SK-N-SH (cell line): ENCODE measurements at regions not wholly inside any gene's neighbourhood (a gene's known extent, or its start where the extent isn't known, plus 50 kb on each side); places are given as distances from the start of the nearest gene placed in this dataset.

Source experiments
- CTCF ChIA-PET: fragments of 300-600, 350-600 bp; formaldehyde crosslinking; extraction: SDS; loops from one replicate; lab custom pipeline; 2021; lab: Yijun Ruan, JAX
- POLR2A ChIA-PET: fragments of 350-600 bp; sonication (Branson Sonifier 250); formaldehyde crosslinking; extraction: SDS; loops from one replicate; lab custom pipeline; 2020; ENCODE audit warnings: antibody characterized with exemption, inconsistent platforms; lab: Yijun Ruan, JAX
- DNase-seq: peaks from one replicate; pipeline ENCODE4 v3.0.0; 2012
- H2AFZ ChIP-seq: fragments of 200-600 bp; sonication (generic); 2 replicates; pipeline ENCODE4 v1.8.1; 2016; ENCODE audit warnings: antibody characterized with exemption, mild to moderate bottlenecking, low read depth
- H3F3A ChIP-seq: fragments of 200-600 bp; sonication (generic); replicated peaks from 2 replicates; pipeline ENCODE3; 2016; ENCODE audit warnings: antibody characterized with exemption, mild to moderate bottlenecking; ENCODE audit not compliant: insufficient read depth
- H3K27ac ChIP-seq, 2 experiments: fragments of 200-500 bp in 1 of 2; fragments of 200-600 bp in 1 of 2; sonication (Bioruptor generic) in 1 of 2; sonication (generic), shearing (Covaris generic) in 1 of 2; 2 replicates each; pipeline versions ENCODE4 v1.5.1 to v1.6.1; 2014 to 2016; ENCODE audit warnings: low read depth in 2 of 2, inconsistent platforms in 1 of 2, low read length in 1 of 2, mild to moderate bottlenecking in 1 of 2, mixed read lengths in 1 of 2
- H3K27me3 ChIP-seq: fragments of 200-600 bp; sonication (generic), shearing (Covaris generic); 2 replicates; pipeline ENCODE4 v1.6.1; 2016; ENCODE audit warnings: mixed run types; ENCODE audit not compliant: insufficient read depth
- H3K36me3 ChIP-seq, 2 experiments: fragments of 200-500 bp in 1 of 2; fragments of 200-600 bp in 1 of 2; sonication (Bioruptor generic) in 1 of 2; sonication (generic) in 1 of 2; replicated peaks in 1 of 2; 2 replicates each; pipeline versions ENCODE3 to v1.5.1; 2014 to 2016; ENCODE audit warnings: low read length in 1 of 2, mild to moderate bottlenecking in 1 of 2; ENCODE audit not compliant: insufficient read depth in 2 of 2, control insufficient read depth in 1 of 2
- H3K4me1 ChIP-seq, 2 experiments: fragments of 200-500 bp in 1 of 2; fragments of 200-600 bp in 1 of 2; sonication (Bioruptor generic) in 1 of 2; sonication (generic), shearing (Covaris generic) in 1 of 2; 2 replicates each; pipeline versions ENCODE4 v1.5.1 to v1.6.1; 2014 to 2016; ENCODE audit warnings: low read depth in 1 of 2, low read length in 1 of 2, mixed run types in 1 of 2; ENCODE audit not compliant: insufficient read depth in 2 of 2, control insufficient read depth in 1 of 2
- H3K4me2 ChIP-seq: fragments of 200-600 bp; sonication (generic), shearing (Covaris generic); 2 replicates; pipeline ENCODE4 v1.6.1; 2017; ENCODE audit warnings: mixed run types
- H3K4me3 ChIP-seq, 2 experiments: fragments of 200-500 bp in 1 of 2; fragments of 200-600 bp in 1 of 2; sonication (Bioruptor generic) in 1 of 2; sonication (generic), shearing (Covaris generic) in 1 of 2; 2 replicates each; pipeline versions ENCODE4 v1.5.1 to v1.8.1; 2014 to 2016; ENCODE audit warnings: low read depth in 2 of 2, inconsistent platforms in 1 of 2, low read length in 1 of 2, mild to moderate bottlenecking in 1 of 2, mixed read lengths in 1 of 2, moderate library complexity in 1 of 2
- H3K79me2 ChIP-seq: fragments of 200-600 bp; sonication (generic); 2 replicates; pipeline ENCODE4 v1.8.1; 2017; ENCODE audit warnings: mild to moderate bottlenecking; ENCODE audit not compliant: insufficient read depth
- H3K9ac ChIP-seq: fragments of 200-600 bp; sonication (generic); 2 replicates; pipeline ENCODE4 v1.6.1; 2017; ENCODE audit warnings: mixed run types
- H3K9me2 ChIP-seq: fragments of 200-600 bp; sonication (generic); 2 replicates; pipeline ENCODE4 v1.6.1; 2017; ENCODE audit warnings: mixed run types
- H3K9me3 ChIP-seq: fragments of 200-600 bp; sonication (generic); 2 replicates; pipeline ENCODE4 v1.6.1; 2017; ENCODE audit warnings: mixed run types, mild to moderate bottlenecking, moderate library complexity
- H4K20me1 ChIP-seq: fragments of 200-600 bp; sonication (generic); 2 replicates; pipeline ENCODE4 v1.6.1; 2017; ENCODE audit warnings: mild to moderate bottlenecking, mixed run types; ENCODE audit not compliant: insufficient read depth
- CHD2 ChIP-seq: fragments of 150-350 bp; IDR thresholded peaks from 2 replicates; pipeline ENCODE4 v1.6.1; 2018; ENCODE audit warnings: low read length; ENCODE audit not compliant: partially characterized antibody
- ELF1 ChIP-seq: IDR thresholded peaks from 2 replicates; pipeline ENCODE4 v1.4.0; 2012
- FOSL2 ChIP-seq: IDR thresholded peaks from 2 replicates; pipeline ENCODE4 v1.4.0; 2012; ENCODE audit warnings: low read depth, mild to moderate bottlenecking, moderate library complexity, borderline replicate concordance
- FOXJ3 ChIP-seq: sonication (generic); formaldehyde crosslinking; IDR thresholded peaks from 2 replicates; pipeline ENCODE4 v1.5.1; 2020; ENCODE audit warnings: mild to moderate bottlenecking, missing genetic modification reagents
- GABPA ChIP-seq: IDR thresholded peaks from 2 replicates; pipeline ENCODE4 v1.4.0; 2012; ENCODE audit warnings: low read depth, mild to moderate bottlenecking
- GATA2 ChIP-seq: sonication (generic); formaldehyde crosslinking; IDR thresholded peaks from 2 replicates; pipeline ENCODE4 v1.5.0; 2020; ENCODE audit warnings: mild to moderate bottlenecking, missing genetic modification reagents
- JUND ChIP-seq: IDR thresholded peaks from 2 replicates; pipeline ENCODE4 v1.4.0; 2012
- MEF2A ChIP-seq: IDR thresholded peaks from 2 replicates; pipeline ENCODE4 v1.4.0; 2012; ENCODE audit warnings: low read depth, borderline replicate concordance
- MXI1 ChIP-seq: IDR thresholded peaks from 2 replicates; pipeline ENCODE4 v1.6.1; 2012; ENCODE audit warnings: mild to moderate bottlenecking, low read depth, low read length, improper control_type of control experiment
- NFIC ChIP-seq: IDR thresholded peaks from 2 replicates; pipeline ENCODE4 v1.4.0; 2012; ENCODE audit warnings: borderline replicate concordance
- NRF1 ChIP-seq: IDR thresholded peaks from 2 replicates; pipeline ENCODE4 v1.6.1; 2012; ENCODE audit warnings: low read depth, mild to moderate bottlenecking, low read length
- POLR2AphosphoS5 ChIP-seq: IDR thresholded peaks from 2 replicates; pipeline ENCODE4 v1.6.1; 2012; ENCODE audit warnings: low read depth, low read length
- RAD21 ChIP-seq: IDR thresholded peaks from 2 replicates; pipeline ENCODE4 v1.6.1; 2012; ENCODE audit warnings: mild to moderate bottlenecking, low read length
- RCOR1 ChIP-seq: fragments of 150-350 bp; IDR thresholded peaks from 2 replicates; pipeline ENCODE4 v1.6.1; 2017; ENCODE audit warnings: antibody characterized with exemption, low read length
- RFX5 ChIP-seq: IDR thresholded peaks from 2 replicates; pipeline ENCODE4 v1.6.1; 2012; ENCODE audit warnings: mild to moderate bottlenecking, improper control_type of control experiment, low read length
- SMC3 ChIP-seq: IDR thresholded peaks from 2 replicates; pipeline ENCODE4 v1.6.1; 2012; ENCODE audit warnings: low read depth, low read length, improper control_type of control experiment
- TAF1 ChIP-seq: IDR thresholded peaks from 2 replicates; pipeline ENCODE4 v1.6.1; 2012; ENCODE audit warnings: low read depth, mild to moderate bottlenecking, low read length, moderate library complexity, borderline replicate concordance
- TCF12 ChIP-seq: IDR thresholded peaks from 2 replicates; pipeline ENCODE4 v1.4.0; 2012
- YY1 ChIP-seq: IDR thresholded peaks from 2 replicates; pipeline ENCODE4 v1.4.0; 2012; ENCODE audit warnings: low read depth, mild to moderate bottlenecking
- WGBS: methylation state at CpG from one replicate; pipeline ENCODE4 v1.1.6; 2017; ENCODE audit warnings: low lambda C conversion rate; 5-methylcytosine and 5-hydroxymethylcytosine counted together
- TF ChIP-seq, protein P1 (sequence below): fragments of 150-350 bp; IDR thresholded peaks from 2 replicates; pipeline ENCODE4 v1.6.1; 2017; ENCODE audit warnings: antibody characterized with exemption, low read length, low read depth, borderline replicate concordance
- TF ChIP-seq, protein P2 (sequence below): IDR thresholded peaks from 2 replicates; pipeline ENCODE4; 2012
- TF ChIP-seq, protein P3 (sequence below): IDR thresholded peaks from 2 replicates; pipeline ENCODE4 v1.4.0; 2012; ENCODE audit warnings: low read depth, borderline replicate concordance
- TF ChIP-seq, protein P4 (sequence below): IDR thresholded peaks from 2 replicates; pipeline ENCODE4 v1.6.1; 2012; ENCODE audit warnings: mild to moderate bottlenecking, low read depth, low read length, moderate library complexity

DNA sequence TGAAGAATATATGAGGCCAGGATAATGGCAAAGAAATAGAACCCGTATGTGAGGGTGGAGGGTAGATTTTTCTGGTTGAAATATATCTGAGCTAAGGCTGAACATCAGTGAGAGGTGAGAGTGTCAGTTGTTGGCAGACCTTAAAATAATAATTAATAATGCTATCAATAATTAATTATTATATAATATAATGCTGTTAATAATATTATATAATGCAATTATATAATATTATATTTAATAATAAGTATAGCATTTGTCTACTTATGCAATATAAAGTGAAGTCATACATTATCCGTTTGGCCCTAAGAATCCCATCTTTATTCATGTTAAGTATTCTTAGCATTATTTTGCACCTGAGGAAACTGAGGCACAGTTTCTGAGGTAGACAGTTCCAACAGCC is 269.9 kb upstream of the FZD8 start:
- POLR2A ChIA-PET = no interaction called here
- CTCF ChIA-PET = no interaction called here

DNA sequence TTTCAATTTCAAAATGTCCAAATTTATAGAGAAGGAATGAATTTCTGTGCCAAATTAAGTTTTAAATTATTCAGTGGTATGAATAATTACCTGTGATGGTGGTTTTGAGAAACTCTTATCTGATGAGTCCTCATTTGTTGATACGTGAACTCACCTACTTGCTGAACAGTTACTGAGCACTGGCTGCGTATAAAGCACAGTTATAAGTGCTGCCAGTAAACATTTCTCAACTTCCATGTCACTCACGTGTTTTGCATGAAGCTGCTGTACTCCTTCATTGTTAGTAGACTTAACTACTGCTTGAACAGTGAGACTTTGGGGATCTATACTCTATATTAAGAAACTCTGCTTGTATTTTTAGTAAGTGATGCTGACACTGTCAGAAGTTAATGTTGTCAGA is 269.1 kb upstream of the FZD8 start:
- H3K4me3 ChIP-seq = no peak overlapping the region
- H3K4me1 ChIP-seq = peaks cover 3 to 10% of the 10 kb centered on the region in 2 experiments; a peak in 3 of 4 replicates
- H3K27ac ChIP-seq = no peak overlapping the region
- TF ChIP-seq JUND = no peak
- no peak for TF ChIP-seq GATA2 (CRISPR knock-in tag)
- no peak for TF ChIP-seq CHD2
- TF ChIP-seq TAF1 = no peak
- TF ChIP-seq YY1 = no peak
- TF ChIP-seq RFX5 = no peak
- TF ChIP-seq TCF12 = no peak
- TF ChIP-seq FOXJ3 = no peak
- TF ChIP-seq, protein P1, sequence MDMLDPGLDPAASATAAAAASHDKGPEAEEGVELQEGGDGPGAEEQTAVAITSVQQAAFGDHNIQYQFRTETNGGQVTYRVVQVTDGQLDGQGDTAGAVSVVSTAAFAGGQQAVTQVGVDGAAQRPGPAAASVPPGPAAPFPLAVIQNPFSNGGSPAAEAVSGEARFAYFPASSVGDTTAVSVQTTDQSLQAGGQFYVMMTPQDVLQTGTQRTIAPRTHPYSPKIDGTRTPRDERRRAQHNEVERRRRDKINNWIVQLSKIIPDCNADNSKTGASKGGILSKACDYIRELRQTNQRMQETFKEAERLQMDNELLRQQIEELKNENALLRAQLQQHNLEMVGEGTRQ = no peak
- TF ChIP-seq ELF1 = no peak
- no peak for TF ChIP-seq MEF2A
- H2AFZ ChIP-seq = no peak overlapping the region
- H3K79me2 ChIP-seq = no peaks in the 10 kb centered on the region
- H3K27me3 ChIP-seq = no peaks in the 10 kb centered on the region
- 88% methylated on average over 3 of the region's 3 CpGs for WGBS
- no peak overlapping the region for H3K4me2 ChIP-seq
- no peaks in the 10 kb centered on the region for H3K36me3 ChIP-seq
- H3K9ac ChIP-seq = no peak overlapping the region
- POLR2A ChIA-PET = no interaction called here
- H4K20me1 ChIP-seq = no peaks in the 10 kb centered on the region
- DNase-seq = no peak
- CTCF ChIA-PET = no interaction called here
- peaks cover 33% of the 10 kb centered on the region for H3F3A ChIP-seq
- no peaks in the 10 kb centered on the region for H3K9me3 ChIP-seq
- no peaks in the 10 kb centered on the region for H3K9me2 ChIP-seq

More for the DNA sequence above, 269.9 kb upstream of the FZD8 start:
- Histone ChIP-seq H3F3A (peaks cover 33% of the 10 kb centered on the region), H3K79me2 (no peaks in the 10 kb centered on the region), H3K4me3 (no peak overlapping the region), H3K27me3 (no peaks in the 10 kb centered on the region), H4K20me1 (no peaks in the 10 kb centered on the region), H3K9me3 (no peaks in the 10 kb centered on the region), H3K36me3 (no peaks in the 10 kb centered on the region), H3K9me2 (no peaks in the 10 kb centered on the region), H3K4me1 (peaks cover 3 to 10% of the 10 kb centered on the region in 2 experiments; a peak in 3 of 4 replicates), H2AFZ (no peak overlapping the region), H3K9ac (no peak overlapping the region), H3K4me2 (no peak overlapping the region), H3K27ac (no peak overlapping the region)
- TF ChIP-seq NFIC (no peak), SMC3 (no peak), MXI1 (no peak), TAF1 (no peak), GABPA (no peak), YY1 (no peak), FOSL2 (no peak), CHD2 (no peak), RAD21 (no peak), POLR2AphosphoS5 (no peak), FOXJ3 (no peak), NRF1 (no peak), TCF12 (no peak), RCOR1 (no peak)
- TF ChIP-seq, protein P2, sequence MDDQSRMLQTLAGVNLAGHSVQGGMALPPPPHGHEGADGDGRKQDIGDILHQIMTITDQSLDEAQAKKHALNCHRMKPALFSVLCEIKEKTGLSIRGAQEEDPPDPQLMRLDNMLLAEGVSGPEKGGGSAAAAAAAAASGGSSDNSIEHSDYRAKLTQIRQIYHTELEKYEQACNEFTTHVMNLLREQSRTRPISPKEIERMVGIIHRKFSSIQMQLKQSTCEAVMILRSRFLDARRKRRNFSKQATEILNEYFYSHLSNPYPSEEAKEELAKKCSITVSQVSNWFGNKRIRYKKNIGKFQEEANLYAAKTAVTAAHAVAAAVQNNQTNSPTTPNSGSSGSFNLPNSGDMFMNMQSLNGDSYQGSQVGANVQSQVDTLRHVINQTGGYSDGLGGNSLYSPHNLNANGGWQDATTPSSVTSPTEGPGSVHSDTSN = no peak
- TF ChIP-seq, protein P3, sequence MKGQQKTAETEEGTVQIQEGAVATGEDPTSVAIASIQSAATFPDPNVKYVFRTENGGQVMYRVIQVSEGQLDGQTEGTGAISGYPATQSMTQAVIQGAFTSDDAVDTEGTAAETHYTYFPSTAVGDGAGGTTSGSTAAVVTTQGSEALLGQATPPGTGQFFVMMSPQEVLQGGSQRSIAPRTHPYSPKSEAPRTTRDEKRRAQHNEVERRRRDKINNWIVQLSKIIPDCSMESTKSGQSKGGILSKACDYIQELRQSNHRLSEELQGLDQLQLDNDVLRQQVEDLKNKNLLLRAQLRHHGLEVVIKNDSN = no peak
- TF ChIP-seq, protein P4, sequence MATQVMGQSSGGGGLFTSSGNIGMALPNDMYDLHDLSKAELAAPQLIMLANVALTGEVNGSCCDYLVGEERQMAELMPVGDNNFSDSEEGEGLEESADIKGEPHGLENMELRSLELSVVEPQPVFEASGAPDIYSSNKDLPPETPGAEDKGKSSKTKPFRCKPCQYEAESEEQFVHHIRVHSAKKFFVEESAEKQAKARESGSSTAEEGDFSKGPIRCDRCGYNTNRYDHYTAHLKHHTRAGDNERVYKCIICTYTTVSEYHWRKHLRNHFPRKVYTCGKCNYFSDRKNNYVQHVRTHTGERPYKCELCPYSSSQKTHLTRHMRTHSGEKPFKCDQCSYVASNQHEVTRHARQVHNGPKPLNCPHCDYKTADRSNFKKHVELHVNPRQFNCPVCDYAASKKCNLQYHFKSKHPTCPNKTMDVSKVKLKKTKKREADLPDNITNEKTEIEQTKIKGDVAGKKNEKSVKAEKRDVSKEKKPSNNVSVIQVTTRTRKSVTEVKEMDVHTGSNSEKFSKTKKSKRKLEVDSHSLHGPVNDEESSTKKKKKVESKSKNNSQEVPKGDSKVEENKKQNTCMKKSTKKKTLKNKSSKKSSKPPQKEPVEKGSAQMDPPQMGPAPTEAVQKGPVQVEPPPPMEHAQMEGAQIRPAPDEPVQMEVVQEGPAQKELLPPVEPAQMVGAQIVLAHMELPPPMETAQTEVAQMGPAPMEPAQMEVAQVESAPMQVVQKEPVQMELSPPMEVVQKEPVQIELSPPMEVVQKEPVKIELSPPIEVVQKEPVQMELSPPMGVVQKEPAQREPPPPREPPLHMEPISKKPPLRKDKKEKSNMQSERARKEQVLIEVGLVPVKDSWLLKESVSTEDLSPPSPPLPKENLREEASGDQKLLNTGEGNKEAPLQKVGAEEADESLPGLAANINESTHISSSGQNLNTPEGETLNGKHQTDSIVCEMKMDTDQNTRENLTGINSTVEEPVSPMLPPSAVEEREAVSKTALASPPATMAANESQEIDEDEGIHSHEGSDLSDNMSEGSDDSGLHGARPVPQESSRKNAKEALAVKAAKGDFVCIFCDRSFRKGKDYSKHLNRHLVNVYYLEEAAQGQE = no peak
- WGBS = 79% methylated on average over 2 of the region's 2 CpGs
- no peak for DNase-seq
